GM12891 (cell line): ENCODE measurements at regions not wholly inside any gene's neighbourhood (a gene's known extent, or its start where the extent isn't known, plus 50 kb on each side); places are given as distances from the start of the nearest gene placed in this dataset.
"Not testable (repeated sequence)": the region's sequence is repeated elsewhere in the genome, so short reads cannot be mapped to it uniquely, and the experiment has no call there.

Experiments
- POLR2A ChIP-seq: IDR thresholded peaks from 2 replicates; pipeline ENCODE4 v1.6.1; 2011; ENCODE audit warnings: low read depth, low read length, control low read depth
- POU2F2 ChIP-seq: IDR thresholded peaks from 2 replicates; pipeline ENCODE4 v1.6.1; 2011; ENCODE audit warnings: low read depth, mild to moderate bottlenecking, control low read depth, low read length, moderate library complexity
- TAF1 ChIP-seq: IDR thresholded peaks from 2 replicates; pipeline ENCODE4 v1.6.1; 2011; ENCODE audit warnings: low read depth, low read length, control low read depth

- not testable (repeated sequence) for TF ChIP-seq POLR2A, TAF1, POU2F2
Measured at GRCh38 chr10:3560628-3561027, 224.4 kb downstream of the KLF6 start.
